GM06990 (cell line): ENCODE measurements at regions not wholly inside any gene's neighbourhood (a gene's known extent, or its start where the extent isn't known, plus 50 kb on each side); places are given as distances from the start of the nearest gene placed in this dataset.

ENCODE experiments used
- DNase-seq: peaks from one replicate; pipeline ENCODE4 v3.0.0-alpha.2; 2011; ENCODE audit not compliant: insufficient read length; ENCODE audit errors: extremely low read depth
- H3K27me3 ChIP-seq: replicated peaks from 2 replicates; pipeline ENCODE4 v1.6.0; 2011; ENCODE audit warnings: low read length; ENCODE audit not compliant: control insufficient read depth, insufficient read depth
- H3K36me3 ChIP-seq: 2 replicates; pipeline ENCODE4 v1.5.1; 2011; ENCODE audit warnings: low read length; ENCODE audit not compliant: control insufficient read depth, insufficient read depth
- H3K4me3 ChIP-seq: replicated peaks from 2 replicates; pipeline ENCODE4 v1.5.1; 2011; ENCODE audit warnings: low read depth, mild to moderate bottlenecking, control low read depth, low read length
- TF ChIP-seq, protein P1 (sequence below): IDR thresholded peaks from 2 replicates; pipeline ENCODE4 v1.5.1; 2011; ENCODE audit warnings: low read length, control low read depth, mild to moderate bottlenecking, inconsistent platforms; ENCODE audit not compliant: insufficient read depth, poor library complexity, severe bottlenecking

DNA sequence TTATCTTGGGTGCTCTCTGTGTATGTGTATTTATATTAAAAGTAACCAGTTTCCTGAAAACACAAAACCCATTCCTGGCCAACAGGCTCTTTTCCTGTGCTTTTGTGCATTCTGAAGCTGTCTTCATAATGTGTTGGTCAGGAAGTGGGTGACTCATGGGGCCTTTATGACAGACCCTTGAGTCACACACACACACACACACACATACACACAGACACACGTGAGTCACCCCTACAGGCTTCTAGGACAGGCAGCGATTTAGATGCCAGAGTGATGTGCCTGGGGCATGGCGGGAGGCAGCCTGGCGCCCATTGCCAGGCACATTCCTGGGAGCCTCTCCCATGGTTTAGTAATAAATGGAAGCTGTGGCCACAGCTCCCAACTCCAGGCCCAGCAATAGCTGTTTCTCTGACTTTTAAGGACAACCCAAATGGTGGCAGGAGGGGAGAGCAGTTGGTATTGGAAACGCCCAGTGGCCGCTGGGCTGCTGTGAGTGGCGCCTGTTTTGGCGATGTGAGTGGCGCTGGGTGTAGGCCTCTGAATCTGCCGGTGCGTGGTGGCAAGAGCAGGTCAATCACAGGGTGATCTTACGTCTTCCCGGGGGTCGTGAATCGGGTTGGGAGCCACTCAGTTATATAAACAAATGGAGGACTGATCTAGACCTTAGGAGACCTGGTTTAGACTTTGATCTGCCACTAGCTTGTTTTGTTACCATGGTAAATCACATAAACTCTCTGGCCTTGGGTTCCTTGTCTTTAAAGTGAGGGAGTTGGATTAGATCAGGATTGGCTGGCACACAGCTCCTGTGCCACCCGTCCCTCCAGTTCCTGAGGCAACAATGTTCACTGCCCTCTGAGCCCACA lies 150.7 kb upstream of the DLX2 start:
- Histone ChIP-seq H3K36me3 (no peaks in the 10 kb centered on the region), H3K27me3 (no peaks in the 10 kb centered on the region), H3K4me3 (no peak overlapping the region)
- DNase-seq, result no peak
- TF ChIP-seq, protein P1, sequence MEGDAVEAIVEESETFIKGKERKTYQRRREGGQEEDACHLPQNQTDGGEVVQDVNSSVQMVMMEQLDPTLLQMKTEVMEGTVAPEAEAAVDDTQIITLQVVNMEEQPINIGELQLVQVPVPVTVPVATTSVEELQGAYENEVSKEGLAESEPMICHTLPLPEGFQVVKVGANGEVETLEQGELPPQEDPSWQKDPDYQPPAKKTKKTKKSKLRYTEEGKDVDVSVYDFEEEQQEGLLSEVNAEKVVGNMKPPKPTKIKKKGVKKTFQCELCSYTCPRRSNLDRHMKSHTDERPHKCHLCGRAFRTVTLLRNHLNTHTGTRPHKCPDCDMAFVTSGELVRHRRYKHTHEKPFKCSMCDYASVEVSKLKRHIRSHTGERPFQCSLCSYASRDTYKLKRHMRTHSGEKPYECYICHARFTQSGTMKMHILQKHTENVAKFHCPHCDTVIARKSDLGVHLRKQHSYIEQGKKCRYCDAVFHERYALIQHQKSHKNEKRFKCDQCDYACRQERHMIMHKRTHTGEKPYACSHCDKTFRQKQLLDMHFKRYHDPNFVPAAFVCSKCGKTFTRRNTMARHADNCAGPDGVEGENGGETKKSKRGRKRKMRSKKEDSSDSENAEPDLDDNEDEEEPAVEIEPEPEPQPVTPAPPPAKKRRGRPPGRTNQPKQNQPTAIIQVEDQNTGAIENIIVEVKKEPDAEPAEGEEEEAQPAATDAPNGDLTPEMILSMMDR, result no peak

DNA sequence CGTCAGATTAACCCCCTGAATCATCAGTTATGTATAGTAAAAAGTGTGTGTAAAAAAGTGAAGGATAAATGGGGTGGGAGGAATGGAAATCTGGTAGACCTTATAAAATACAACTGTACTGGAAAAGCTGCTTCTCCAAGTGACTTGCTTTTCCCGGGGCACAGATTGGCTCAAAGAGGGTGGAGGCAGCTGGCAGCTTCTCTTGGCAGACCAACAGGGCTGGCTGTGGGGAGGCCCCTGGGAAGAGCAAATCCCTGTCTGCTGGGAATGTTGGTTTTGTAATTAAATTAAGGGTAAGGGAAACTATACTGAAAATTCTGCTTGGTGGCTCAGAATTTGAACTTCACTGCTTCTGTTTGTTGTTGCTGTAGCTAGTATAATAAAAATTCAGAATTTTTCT lies 154.2 kb upstream of the DLX2 start:
- no peaks in the 10 kb centered on the region for H3K36me3 ChIP-seq
- H3K27me3 ChIP-seq, result no peaks in the 10 kb centered on the region
- TF ChIP-seq, protein P1, result no peak
- DNase-seq, result no peak
- no peak overlapping the region for H3K4me3 ChIP-seq

DNA sequence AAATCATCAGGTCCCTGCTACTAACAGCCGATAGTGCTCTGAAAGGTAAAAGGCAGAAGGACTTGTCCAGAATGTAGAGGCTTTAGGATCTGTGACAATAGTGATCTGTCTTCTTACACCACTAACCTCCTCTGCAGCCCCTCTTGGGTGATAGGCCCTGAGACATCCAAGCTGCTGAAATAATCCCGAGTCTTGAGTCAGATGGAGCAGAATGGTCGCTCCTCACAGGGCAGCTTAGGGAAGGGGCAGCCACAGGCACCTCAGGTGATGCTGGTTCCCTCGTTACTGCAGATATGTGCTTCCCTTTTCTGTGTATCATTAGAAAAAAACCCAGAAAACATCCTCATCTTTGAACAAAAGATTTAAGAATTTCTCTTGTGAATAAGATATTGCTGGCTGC lies 157.1 kb upstream of the DLX2 start:
- no peak for DNase-seq
- TF ChIP-seq, protein P1, result no peak
- H3K27me3 ChIP-seq, result no peaks in the 10 kb centered on the region
- no peak overlapping the region for H3K4me3 ChIP-seq
- H3K36me3 ChIP-seq, result no peaks in the 10 kb centered on the region

DNA sequence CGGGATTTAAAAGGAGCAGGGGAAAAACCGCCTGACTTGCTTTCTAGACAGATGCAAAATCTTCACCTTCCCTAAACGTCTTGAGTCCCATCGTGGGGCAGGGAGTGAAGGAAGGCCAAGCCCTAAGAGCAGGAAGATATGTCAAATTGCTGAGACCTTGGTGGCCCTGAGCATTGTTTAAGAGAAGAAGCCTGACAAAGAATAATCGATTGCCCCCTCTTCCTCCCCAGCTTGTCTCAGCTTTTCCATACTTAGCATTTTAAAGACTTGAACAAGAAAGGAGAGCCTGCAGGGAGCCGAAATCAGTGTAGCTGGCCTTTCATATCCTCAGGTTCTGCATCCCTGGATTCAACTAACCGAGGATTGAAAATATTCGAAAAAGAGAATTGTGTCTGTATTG lies 157.6 kb upstream of the DLX2 start:
- DNase-seq, result no peak
- Histone ChIP-seq H3K27me3 (no peaks in the 10 kb centered on the region), H3K36me3 (no peaks in the 10 kb centered on the region), H3K4me3 (no peak overlapping the region)
- TF ChIP-seq, protein P1, result no peak

DNA sequence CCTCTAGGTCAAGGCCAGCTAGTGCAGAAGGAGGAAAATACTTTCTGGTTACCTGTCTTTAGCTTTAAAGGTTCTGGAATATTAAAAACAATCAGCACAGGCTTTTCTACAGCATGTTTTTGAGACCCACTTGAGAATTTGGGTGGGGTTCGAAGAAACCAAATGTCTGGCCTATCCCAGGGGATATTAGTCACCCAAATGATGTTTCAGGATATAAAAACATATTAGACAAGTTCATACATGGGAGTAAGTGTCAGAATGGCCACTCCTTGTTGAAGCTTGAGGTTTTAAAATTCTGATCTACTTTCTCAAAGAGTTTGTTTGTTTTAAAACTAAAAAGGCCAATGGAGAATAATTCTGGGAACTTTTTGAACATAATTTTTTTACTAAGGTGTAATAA lies 158.6 kb upstream of the DLX2 start:
- Histone ChIP-seq H3K27me3 (no peaks in the 10 kb centered on the region), H3K36me3 (no peaks in the 10 kb centered on the region), H3K4me3 (no peak overlapping the region)
- TF ChIP-seq, protein P1, result no peak
- no peak for DNase-seq
